HK-2 (cell line): ENCODE measurements at regions not wholly inside any gene's neighbourhood (a gene's known extent, or its start where the extent isn't known, plus 50 kb on each side); places are given as distances from the start of the nearest gene placed in this dataset.
"Not testable (repeated sequence)": the region's sequence is repeated elsewhere in the genome, so short reads cannot be mapped to it uniquely, and the experiment has no call there.

Source experiments
- DNase-seq: peaks from one replicate; pipeline ENCODE4 v3.0.0-alpha.2; 2018; ENCODE audit not compliant: unreplicated experiment

DNA sequence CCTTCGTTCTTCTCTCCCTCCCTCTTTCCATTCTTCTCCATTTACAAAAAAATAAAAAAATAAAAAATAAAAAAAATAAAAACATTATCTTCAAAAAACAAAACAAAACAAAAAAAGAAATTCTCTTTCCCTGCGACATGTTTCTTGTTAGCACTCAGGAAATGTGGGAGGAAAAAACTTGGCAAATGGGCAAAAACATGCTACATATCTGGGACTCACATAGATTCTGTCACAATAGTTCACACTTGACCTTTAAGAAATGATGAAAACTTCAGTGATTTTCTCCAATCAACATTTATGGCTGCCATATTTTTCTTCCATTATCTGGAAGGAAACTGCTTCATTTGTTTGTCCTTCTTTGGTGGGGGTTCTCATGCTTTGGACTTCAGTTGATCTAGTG, 109.3 kb downstream of the PRKAB2 start:
- DNase-seq, result no peak

DNA sequence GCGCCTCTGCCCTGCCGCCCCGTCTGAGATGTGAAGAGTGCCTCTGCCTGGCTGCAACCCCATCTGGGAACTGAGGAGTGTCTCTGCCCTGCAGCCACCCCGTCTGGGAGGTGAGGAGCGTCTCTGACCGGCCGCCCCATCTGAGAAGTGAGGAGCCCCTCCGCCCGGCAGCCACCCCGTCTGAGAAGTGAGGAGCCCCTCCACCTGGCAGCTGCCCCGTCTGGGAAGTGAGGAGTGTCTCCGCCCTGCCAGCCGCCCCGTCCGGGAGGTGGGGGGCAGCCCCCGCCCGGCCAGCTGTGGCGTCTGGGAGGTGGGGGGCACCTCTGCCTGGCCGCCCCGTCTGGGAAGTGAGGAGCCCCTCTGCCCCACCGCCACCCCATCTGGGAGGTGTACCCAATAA, 110.4 kb downstream of the PRKAB2 start:
- DNase-seq, result not testable (repeated sequence)

DNA sequence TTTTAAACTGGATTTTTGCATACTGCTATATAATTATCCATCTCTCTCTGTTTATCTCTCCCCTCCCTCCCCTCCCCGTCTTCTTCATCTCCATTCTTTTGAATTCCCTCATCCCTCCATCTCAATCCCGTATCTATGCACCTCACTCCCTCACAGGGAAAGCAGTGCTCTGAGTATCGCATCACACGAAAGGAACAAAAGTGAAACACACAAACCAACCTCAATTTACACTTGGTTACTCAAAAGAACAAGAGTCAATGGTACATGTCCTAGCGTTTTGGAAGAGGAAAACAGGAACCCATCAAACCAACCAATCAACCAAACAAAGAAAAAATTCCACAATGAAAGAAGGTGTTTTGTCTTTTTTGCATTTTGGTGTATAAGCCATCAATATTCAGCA, 115.1 kb downstream of the NBPF12 start:
- DNase-seq, result no peak

DNA sequence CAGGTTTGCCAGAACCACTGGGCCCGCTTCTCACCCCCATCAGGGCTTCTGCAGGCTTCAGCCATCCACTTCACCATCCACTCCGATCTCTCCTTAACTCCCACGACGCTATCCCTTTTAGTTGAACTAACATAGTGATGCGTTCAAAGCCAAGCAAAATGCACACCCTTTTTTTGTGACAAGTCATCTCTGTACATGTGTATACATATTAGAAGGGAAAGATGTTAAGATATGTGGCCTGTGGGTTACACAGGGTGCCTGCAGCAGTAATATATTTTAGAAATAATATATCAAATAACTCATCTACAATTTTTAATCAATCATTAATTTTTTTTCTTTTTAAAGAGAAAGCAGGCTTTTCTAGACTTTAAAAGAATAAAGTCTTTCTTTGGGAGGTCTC, 114.6 kb downstream of the NBPF12 start:
- DNase-seq, result no peak

DNA sequence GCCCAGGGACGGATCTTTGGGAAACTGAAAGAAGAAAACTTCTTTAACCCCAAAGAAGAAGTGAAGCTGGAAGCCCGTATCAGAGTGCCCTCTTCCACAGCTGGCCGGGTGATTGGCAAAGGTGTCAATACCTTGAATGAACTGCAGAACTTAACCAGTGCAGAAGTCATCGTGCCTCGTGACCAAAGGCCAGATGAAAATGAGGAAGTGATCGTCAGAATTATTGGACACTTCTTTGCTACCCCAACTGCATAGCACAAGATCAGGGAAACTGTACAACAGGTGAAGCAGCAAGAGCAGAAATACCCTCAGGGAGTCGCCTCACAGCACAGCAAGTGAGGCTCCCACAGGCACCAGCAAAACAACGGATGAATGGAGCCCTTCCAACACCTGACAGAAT, 114.0 kb downstream of the NBPF12 start:
- no peak for DNase-seq

DNA sequence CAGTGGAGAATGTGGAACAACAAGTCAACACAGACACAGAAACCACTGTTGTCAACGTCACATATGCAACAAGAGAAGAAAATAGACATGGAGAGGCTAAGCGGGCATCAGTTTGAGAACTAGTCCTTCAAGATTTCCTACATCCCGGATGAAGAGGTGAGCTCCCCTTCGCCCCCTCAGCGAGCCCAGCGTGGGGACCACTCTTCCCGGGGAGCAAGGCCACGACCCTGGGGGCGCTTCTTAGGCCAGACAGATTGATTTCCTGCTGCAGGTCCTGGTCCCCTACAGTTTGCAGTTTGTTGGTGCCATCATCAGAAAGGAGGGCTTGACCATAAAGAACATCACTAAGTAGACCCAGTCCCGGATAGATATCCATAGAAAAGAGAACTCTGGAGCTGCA, 113.0 kb downstream of the NBPF12 start:
- no peak for DNase-seq

DNA sequence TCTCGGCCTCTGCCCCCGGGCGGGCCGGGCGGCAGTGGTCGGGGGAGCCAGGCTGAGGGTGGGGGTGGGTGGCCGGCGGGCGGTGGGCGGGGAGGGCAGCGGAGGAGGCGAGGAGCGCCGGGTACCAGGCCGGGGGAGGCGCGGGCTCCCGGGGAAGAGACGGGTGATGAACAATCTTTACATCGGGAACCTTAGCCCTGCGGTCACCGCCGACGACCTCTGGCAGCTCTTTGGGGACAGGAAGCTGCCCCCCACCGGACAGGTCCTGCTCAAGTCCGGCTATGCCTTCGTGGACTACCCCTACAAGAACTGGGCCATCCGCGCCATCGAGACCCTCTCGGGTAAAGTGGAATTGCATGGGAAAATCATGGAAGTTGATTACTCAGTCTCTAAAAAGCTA, 112.5 kb downstream of the NBPF12 start:
- DNase-seq, result no peak

DNA sequence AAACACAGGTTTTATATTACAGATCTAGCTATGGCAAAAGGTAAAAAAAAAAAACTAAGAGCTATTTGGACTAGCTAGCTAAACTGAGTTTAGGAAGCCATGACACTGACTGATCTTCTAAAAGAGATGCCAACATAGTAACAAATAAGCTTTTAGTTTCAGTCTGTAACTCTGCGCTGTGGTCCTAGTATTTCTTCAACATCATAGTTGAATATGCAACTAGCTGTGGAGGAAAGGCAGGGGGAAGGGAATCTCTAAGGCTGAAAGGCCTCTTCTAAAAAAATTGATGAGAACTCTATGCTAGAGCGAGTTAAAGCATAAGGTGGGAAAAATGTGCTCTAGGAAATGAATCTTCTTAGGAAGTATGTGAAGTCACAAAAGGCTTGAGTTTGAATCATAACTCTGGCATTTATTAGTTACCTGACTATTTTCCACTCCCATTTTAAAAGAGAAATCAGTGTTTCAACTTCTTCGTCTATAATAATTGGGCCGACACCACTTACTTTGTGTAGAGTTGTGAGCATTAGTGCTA, 108.8 kb downstream of the NBPF12 start:
- DNase-seq, result not testable (repeated sequence)

DNA sequence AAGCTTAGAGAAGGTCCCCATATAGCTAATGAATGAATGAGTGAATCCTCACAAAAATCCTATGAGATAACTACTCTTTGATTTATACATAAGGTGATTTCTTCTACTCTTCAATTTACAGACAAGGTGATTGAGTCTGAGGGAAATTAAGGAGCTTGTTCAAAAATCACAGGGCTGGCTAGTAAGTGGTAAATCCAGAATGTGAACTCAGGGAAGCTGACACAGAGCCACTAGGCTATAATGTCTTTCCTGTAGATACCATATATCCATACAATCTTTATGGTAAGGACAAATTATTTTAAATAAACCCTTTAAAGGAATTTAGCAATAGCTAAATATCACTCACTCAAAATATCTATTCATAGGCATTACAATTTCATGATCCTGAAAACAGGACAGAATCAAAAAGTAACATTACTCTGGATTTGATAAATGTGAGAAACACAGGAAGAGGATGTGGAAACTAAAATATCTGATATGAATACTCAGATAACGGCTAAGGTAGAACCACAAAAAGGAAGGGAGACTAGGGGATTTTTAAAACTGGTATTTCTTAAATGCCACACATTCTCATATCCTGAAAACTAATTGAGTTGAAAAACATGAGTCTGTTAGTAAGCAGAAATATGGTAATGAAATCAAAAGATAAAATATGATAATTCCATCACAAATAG, 108.2 kb downstream of the NBPF12 start:
- no peak for DNase-seq
